Pulmonary artery endothelial cell (primary cell): ENCODE measurements at regions not wholly inside any gene's neighbourhood (a gene's known extent, or its start where the extent isn't known, plus 50 kb on each side); places are given as distances from the start of the nearest gene placed in this dataset.

ENCODE experiments used
- DNase-seq: peaks from one replicate; pipeline ENCODE4 v3.0.0-alpha.2; 2011; ENCODE audit warnings: low read depth, low spot score

DNA sequence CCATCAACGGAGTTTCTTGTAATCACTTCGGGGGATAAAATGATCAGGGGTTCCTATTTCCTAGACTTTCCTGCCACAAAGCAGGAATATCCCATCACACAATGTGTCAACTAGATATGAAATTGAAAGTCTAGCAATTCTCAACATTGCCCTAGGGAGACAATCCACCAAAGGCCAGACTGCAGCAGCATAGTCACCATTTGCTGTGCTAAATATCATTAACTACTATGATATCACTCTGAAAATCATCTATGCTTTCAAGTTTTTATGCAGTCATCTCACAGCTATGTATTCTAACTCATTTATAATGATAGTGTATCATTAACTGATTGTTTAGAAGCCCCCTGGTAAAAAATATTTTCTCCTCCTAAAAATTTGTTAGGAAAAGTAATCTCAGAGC, 342.6 kb upstream of the CDH6 start:
- no peak for DNase-seq

DNA sequence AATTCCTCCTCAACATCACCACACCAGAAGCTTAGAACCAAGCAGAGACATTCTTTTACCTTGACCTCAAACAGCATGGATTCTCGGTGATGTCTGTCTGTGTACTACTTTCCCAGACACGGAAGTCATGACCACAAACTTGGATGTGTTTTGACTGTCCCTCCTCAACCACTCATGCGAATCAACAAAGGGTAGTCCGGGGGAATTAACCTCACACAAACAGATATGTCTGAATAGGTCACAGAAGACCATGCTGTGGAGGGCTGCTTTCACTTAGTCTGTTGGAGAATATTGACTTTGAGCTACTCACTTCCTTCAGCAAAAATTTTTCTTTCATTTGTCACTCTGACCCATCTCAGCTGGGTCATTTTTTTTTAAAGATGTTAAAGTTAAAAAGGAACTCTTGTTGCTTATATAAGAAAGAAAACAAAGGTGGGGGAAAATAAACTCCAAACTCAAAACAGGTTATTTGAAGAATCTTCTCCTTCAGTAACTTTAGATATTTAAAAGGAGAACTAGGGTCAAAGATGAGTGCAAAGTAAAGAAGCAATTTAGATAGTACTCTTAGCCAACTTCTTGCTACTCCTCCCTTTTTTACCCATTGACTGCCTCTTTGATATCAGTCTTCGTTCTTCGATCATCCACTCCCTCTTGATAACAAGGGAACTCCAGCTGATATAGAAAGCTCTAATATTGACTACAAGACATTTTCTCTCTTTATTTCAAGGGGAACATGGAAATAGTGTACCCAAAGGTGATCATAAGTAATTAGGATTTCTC, 343.4 kb upstream of the CDH6 start:
- DNase-seq: peak; percentile 4

DNA sequence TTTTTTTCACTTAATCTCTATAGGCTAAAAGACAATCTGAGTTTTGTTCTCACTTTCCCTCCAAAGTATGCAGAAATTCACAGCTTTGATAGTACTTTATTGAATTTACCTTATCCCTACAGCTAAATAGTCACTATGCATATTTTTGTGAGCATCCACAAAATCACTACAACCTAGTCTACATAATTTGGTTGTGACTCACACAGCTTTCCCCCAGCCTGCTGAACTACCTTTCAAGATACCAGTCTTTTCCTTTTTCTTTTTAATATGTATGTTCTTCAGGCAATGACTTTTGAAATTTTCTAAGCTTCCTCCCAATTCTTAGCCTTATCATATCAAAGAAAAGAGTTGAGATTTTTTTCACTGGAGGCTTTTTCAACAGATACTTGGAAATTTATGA, 347.3 kb upstream of the CDH6 start:
- no peak for DNase-seq

DNA sequence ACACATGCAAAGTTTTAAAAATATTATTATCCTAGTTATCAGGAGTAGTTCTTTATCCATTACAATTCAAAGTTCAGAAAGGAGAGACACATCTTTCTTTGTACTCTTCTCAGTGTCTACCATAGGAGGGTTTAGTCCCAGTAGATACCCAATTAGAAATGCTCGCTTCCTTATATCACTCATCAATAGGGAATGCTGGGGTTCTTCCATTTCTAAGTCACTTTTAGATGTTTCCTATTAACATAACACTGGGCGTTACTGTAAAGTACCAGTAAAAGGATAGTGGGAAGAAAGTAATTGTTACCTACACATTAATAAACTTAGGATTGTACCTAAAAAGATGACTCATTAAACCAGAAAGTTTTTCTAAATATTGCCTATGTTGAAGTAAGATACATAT, 348.3 kb upstream of the CDH6 start:
- DNase-seq: no peak

DNA sequence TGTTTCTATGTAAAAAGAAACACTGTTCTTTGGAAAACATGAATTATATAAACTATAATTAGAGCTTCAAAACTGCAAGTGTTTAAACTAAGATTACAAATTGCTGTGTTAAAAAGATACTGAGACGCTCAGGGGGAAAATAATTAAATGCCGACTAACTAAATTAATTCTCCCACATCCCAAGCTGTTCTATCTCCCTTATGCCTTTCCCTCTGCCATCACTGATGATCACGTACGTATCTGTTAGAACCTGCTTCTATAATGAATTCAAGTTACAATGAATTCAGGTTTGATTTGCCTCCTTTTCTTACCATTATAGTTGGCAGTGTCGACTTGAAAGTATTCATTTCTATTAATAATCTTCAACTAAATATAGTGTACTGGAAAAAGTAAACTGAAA, 349.9 kb upstream of the CDH6 start:
- DNase-seq: no peak

DNA sequence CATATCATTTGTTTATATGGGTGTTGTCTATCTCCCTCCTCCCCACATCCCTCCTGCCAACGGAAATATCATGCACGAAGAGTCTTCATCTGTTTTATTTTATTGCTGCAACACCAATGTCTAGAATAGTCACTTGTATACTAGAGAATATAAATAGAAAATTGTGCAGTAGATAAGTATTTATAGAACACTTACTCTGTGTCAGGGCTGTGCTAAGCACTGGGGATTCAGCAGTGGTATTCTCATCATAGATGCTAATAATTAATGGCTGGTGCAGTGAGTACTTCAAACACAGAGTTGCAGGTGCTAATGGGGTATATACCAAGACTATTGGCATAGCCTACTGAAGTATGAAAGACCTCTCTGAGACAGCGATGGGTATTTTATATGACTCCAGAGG, 353.5 kb upstream of the CDH6 start:
- no peak for DNase-seq

DNA sequence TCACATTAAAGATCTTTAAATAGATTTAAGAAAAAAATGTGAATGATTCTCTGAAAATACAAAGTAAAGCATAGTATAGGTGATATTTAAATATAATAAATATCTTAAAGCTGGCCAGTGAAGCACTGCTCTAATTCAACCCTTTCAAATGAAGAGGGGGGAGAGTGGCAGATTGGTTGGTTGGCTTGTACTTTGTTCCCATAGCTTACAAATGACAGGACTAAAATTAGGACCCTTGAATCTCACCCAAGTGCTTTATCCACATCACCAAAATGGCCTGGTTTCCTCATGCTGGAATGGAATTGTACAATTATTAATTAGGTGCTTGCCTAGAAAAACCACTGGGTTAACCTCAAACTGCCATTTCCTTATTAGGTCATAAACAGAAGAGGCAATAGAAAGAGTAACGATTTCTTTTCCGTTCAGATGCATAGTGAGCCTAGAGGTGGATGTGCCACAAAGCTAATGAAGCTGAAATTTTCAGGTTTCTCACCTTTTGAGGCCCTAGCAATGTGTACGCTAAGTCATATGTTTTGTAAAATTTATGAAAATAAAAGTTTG, 354.5 kb upstream of the CDH6 start:
- DNase-seq: no peak

DNA sequence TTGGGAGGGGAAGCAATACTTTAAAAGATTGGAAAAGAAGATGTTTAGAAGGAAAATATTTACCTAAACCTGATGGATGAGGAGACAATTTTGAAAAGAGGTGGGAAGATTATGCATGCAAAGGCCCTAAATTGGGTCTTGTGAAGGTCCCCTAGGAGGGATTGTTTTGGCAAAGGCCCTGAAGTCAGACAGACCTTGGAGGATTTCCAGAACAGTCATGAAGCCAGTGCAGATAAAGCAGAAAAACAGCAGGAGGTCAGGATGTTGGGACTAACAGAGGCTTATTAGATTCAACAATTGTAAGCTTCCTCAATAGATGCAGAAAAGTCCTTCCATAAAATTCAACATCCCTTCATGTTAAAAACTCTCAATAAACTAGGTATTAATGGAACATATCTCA, 361.0 kb upstream of the CDH6 start:
- no peak for DNase-seq

DNA sequence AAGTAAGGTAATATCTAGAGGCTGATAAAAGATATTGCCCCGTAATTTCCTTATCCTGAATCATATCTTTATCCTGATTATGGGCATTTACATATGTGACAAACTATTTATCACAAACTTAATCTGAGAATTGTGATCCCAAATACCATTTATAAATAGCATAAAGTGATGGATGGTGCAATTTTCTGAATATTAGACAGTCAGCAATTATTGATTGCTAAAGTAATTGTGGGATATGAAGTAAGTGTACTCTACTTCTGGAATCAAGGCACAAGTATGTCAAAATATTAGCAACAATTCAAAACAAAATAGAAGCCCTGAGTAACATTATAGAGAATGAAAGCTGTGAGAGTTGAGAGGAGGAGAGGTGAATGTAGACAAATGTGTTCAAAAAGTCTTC, 361.9 kb upstream of the CDH6 start:
- DNase-seq: no peak

DNA sequence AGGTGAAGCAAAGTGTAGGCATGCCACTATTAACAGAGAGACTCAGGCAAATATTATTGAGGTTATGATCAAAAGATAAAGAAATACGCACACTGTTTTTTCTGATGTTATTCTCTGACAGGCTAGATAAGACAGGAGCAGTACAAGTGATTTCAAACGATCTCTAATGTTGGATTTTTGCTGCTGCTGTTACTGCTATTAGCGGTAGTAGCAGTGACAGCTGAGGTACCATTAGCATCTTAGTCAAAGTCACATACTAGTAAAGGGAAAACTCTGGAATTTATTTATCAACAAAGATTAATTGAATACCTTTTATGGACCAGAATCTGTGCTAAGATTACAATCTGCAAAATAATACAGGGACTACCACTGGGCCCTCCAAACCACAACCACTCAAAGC, 362.4 kb upstream of the CDH6 start:
- no peak for DNase-seq

DNA sequence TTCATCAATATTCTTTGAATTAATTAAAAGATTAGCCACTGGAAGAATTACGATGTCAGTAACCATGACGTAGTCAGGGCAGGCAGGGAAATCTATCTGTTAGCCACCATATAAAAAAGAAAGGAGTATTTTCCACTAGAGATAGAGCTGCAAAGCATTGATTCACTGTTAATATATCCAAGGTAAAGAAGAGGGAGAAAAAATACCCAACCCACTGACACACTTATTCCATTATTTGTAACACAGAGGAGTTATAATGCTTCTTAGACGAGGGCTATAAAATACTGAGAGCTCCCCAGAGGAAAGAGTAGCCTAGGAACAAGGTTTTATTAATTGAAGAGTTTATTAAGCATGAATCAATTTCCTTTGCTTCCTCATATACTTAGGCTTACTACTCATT, 382.2 kb upstream of the CDH6 start:
- no peak for DNase-seq

DNA sequence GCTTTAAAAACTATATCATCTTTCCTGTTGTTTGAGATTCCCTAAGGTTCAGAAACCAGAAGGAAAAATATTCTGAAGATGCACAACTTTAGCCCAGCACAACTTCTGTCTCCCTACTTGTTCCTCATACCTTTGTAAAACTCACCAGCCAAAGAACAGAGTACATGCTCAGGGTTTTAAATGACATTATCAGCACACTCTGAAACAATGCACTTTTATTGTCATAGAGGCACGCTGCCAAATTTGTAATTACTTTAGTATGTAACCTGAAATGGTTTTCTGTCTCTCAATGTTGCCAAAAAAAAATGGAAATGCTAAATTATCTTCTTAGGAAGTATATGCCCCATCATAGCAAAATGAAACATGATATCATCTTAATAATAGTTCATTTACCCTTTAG, 383.6 kb upstream of the CDH6 start:
- DNase-seq: no peak

DNA sequence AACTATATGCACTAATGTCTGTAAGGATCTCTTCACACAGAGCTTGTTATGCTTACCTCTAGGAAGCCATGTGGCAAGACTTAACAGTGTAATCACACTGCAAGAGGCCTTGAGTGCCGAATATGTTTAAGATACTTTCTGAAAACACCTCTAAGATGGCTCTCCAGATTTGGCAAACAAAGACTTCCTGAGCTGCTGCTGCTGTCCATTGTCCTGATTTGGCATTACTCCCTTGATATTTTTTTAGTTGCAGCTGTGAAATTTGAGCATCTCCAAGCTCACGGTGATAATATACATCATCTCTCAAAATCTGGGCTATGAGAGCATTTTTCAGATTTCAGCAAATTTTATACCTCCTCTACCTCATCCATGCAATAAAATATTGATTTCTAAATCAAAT, 384.5 kb upstream of the CDH6 start:
- DNase-seq: no peak

DNA sequence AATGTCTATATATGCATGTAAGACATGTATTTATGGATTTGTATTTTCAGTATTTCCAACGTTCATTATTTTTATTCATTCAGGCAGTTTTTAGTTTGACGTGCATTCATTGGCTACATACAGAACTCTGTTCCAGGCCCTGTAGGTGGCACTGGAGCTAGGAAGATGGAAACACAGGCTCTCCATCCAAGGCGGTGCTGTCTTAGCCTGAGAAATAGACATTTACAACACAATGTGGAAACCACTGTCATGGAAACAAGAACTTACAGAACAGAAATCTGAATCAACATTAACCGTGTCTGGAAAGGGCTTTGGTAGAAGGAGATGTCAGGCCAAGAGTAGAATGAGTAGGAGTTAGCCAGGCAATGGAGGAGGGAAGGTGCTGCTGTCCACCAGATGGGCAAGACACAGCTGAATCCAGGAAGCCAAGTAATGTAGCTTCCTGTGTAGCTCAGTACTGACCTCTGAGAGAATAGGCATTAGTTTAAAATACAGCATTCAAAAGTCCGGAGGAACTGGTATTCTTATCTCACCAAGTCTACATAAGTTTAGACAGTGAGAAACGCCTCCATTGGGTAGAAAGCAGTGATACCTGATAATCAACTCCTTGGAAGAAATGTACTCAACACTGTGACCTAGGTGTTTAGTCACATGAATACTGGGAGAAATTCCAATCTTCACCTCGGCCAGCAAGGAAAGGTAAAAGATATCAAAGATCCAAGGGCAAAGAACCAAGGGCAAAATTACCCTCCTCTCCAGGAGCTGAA, 388.6 kb upstream of the CDH6 start:
- no peak for DNase-seq

DNA sequence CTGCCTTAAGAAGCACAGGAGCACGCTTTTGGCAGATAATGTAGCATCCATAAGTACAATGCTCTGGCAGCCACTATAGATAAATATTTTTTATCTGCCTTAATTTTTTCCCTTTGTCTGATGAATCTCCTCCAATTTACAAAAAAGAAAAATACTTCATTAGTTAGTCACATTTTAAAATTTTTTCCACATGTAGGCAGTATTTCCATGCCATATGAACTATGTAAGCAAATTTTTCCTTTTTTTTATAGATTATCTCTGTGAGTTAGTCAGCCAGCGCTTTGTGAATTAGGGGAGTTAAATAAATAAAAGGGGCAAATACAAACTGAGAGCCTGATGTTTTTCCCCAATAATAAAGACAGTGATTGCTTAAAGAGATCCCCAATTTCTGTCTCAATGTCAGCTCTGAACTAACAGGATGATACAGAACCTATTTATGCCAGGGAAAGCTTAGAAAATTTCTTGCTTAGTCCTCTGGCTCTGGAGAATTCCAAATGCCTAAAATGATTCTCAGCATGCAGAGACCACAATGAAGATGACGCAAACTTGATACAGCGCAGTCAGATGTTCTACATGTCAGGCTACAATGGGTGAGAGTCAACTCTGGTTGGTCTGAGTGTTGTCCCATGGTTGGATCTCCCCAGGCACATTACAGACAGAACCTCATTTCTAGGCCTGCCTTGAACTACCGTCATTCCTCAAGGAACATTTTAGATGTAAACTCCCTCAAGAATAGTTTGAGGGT, 390.4 kb upstream of the CDH6 start:
- no peak for DNase-seq

DNA sequence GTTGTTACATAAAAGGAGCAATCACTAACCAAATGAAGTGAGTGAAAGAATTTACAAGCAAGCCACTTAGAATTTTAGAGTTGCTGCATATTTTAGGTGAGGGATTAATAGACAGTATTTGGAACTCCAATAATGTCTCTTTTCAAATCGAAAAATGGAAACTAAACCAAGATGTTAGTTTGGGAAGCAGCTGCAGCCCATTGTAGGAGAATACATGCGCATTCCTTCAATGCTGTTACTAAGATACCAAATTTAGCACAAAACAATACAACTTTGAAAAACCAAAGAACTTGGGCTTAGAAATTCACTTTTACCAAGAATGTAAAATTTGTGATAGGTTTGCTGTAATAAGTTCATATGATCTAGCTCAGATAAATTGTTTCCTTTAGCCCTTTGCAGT, 411.8 kb upstream of the CDH6 start:
- DNase-seq: no peak

DNA sequence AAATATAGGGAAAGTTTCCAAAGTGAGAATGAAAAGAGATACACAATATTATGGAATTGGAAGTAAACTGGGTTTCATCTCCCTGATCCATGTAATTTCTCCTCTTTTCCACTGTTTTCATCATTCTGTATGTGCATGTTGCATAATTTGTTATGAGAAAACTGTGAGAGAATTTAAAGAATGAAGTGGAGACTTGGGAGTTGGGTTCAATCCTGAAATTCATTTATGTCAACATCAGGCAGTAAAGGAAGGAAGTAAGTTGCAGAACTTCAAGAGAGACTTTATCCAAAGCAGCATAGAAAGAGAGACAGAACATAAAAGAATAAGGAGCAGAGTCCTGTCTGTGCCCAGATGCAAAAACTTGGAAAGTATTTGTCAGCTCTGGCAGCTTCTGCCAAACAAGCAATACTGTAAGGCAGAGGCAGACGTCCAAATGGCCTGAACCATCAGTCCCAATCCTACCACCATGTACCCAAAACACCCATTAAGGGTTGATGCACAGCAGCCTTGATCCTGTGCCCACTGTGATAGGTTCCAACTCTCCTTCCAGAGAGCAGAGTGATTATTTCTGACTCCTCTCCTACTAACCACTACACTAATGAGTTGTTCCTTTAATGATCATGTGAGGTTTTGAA, 425.3 kb upstream of the CDH6 start:
- DNase-seq: no peak

DNA sequence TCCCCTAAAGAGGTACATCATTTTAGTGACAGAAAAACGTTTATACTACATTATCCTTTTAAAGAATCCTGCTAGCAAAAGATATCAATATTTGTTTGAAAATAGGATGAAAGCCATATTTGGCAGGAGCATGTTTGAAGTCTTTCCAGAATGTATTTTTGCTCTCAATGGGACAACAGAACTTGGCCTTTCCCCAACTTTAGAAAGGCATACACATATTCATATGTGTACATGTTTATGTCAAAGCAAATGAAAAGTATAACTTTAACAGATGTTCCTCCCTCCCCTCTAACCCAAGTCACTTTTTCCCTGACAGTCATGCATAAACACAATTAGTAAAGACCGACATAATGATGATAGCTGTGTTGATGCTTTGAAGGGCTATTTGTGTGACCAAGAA, 427.8 kb upstream of the CDH6 start:
- DNase-seq: no peak

DNA sequence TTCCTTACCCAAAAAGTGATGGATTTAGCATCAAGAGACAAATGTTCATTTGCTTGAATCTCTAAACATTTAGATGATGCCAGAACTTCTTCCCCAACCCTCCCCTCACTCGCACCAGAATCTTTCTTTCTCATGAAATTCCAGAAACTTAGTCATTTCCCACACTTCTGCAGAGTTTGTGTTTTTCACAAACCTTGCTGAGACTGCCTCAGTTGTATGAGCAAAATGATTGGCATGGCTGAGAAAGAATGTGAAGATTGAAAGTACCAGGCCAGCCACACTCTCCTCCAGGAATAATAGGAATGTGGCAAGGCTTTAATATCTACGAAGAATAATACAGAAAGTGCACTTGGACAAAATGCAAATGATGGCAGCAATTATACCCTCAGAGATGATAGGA, 428.3 kb upstream of the CDH6 start:
- no peak for DNase-seq

DNA sequence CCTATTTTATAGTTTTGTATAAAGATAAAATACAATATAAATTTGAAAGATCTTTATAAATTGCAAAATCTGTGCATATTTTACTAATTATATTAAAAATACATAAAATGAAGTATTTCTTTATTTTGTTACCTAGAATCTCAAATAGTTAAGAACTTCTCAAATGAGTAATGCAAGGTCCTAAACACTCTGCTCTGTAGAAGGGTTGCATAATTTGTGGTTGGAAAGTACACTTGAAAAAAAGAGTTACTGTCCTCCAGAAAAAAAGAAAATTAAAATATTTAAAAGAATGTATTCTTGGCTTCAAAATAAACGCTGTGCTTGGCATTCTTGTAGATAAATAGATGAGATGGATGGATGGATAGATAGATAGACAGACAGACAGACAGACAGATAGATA, 428.8 kb upstream of the CDH6 start:
- DNase-seq: no peak

DNA sequence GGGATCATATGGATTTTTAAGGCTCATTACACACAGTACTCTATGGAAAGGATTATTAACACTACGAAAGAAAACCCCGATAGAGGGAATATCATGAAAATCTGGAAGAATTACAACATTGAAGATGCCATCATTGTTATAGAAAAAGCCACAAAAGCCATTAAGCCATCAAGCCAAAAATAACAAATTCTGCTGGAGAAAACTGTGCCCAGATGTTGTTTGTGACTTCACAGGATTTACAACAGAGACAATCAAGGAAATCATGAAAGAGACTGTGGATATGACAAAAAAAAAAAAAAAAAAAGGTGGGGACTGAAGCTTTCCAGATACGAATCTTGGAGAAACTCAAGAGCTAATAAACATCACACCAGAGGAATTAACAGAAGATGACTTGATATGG, 433.8 kb upstream of the CDH6 start:
- no peak for DNase-seq

DNA sequence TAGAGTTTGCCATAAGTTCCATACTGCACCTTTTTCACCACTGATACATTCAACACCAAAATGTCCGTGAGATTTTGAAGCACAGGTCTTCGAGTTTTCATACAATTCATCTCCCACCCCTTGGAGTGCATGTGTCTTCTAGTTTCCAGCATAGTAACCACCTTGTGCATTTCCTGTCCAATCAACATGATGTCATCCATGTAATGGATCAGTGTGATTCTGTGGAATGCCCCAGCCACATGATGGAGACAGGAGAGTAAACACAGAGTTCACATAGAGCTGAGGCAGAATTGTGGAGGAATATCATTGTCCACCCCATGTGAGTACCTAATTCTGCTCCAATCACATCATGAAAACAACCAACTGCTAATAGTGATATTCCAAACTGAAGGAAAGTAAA, 441.5 kb upstream of the CDH6 start:
- no peak for DNase-seq
